HG03520 (cell line): ENCODE measurements at regions not wholly inside any gene's neighbourhood (a gene's known extent, or its start where the extent isn't known, plus 50 kb on each side); places are given as distances from the start of the nearest gene placed in this dataset.
"Not testable (repeated sequence)": the region's sequence is repeated elsewhere in the genome, so short reads cannot be mapped to it uniquely, and the experiment has no call there.

Experiments
- ATAC-seq: cut with Tn5 transposase; IDR thresholded peaks from one replicate; pipeline ENCODE4 v1.9.1; 2021; ENCODE audit warnings: mild to moderate bottlenecking, moderate library complexity; ENCODE audit not compliant: unreplicated experiment

DNA sequence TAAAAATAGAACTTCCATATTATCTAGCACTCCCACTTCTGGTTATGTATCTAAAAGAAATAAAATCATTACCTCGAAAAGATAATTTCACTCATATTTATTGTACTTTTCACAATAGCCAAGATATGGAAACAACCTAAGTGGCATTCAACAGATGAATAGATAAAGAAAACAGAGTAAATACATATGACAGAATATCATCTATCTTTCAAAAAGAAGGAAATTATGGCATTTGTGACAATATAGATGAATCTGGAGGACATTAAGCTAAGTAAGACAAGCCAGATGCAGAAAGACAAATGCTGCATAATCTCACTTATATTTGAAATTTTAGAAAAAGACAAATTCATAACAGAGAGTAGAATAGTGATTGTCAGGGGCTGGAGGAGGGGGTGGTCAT lies 590.0 kb upstream of the ANO3 start:
- ATAC-seq: no peak

DNA sequence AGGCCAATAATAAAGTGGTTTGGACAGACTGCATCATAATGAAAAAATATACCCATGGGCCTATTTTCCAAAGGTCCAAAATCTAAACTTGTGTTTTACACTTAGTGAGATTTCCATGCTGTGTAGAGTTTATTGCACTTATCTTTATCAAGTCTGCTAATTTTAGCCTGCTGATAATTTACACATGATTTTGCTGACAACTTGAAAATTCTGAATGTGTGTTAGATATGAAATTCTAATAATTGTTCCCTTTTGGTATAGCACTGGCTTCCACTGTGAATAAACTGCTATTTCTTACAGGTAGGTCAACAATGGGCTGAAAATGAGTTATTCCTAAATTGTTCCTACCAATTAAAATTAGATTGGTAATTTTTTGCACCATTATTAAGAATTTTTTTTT lies 589.1 kb upstream of the ANO3 start:
- ATAC-seq: no peak

DNA sequence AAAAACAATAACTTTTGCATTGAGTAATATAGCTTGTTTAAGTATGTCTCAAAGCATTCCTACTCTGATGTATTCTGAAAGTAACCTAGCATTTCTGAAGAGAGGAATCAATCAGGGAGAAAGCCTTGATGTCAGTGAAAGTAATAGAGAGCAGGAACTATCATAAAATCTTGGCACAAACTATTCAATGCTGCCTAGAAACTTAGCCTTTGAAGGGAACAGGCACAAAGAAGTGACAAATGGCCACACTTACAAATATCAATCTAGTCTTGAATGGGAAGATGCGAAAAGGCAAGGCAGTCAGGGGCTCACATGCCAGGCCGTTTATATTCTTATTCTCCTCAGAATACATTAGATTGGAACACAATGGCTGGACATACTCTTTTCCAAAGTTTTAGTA lies 576.5 kb upstream of the ANO3 start:
- no peak for ATAC-seq

DNA sequence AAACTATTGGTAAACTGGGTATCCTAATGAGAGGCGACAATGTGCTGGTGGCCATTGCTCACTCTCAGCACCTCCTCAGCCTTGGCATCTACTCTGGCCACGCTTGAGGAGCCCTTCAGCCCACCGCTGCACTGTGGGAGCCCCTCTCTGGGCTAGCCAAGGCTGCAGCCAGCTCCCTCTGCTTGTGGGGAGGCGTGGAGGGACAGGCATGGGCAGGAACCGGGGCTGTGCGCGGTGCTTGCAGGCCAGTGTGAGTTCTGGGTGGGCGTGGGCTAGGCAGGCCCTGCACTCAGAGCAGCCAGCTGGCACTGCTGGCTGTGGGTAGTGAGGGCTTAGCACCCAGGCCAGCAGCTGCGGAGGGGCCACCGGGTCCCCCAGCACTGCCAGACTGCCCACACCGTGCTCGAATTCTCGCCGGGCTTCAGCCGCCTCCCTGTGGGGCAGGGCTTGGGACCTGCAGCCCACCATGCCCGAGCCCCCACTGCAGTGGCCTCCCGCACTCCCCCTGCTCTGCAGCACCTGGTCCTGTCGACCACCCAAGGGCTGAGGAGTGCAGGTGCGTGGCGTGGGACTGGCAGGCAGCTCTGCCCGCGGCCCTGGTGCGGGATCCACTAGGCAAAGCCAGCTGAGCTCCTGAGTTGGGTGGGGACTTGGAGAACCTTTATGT lies 575.9 kb upstream of the ANO3 start:
- ATAC-seq: no peak

DNA sequence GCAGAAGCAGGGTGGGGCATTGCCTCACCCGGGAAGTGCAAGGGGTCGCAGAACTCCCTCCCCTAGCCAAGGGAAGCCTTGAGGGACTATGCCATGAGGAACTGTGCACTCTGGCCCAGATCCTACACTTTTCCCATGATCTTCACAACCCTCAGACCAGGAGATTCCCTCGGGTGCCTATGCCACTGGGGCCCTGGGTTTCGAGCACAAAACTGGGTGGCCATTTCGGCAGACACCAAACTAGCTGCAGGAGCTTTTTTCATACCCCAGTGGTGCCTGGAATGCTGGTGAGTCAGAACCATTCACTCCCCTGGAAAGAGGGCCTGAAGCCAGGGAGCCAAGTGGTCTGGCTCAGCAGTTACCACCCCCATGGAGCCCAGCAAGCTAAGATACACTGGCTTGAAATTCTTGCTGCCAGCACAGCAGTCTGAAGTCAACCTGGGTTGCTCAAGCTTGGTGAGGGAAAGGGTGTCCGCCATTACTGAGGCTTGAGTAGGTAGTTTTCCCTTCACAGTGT lies 573.7 kb upstream of the ANO3 start:
- ATAC-seq: no peak

DNA sequence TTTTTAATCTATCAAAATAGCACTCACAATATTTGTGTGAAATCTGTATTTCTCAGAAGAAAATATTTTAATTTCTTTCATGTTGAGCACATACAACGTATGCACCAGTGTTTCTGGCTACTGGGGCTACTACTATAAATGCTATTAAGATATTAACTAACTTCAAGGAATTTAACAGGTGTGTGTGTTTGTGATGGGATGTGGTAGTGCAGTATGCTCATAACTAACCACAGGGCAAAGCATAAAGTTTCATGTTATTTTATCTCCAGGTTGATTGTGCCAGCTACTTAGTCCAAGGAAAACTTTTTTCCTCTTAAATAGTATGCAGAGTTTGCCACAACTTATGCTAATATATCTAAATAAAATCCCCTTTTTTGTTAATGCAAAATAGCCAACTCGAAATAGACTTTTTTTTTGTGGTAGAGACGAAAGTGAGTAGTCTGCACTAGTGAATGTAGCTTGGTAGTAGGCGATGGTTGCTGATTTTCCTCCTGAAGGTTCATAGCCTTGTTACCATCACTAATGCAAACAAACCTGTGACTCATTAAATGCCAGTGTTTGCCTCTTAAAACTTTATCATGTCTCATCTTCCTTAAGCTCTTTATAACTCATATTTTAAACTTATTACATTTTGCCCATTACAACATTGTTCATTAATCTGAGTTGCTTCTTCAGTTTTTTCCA lies 565.5 kb upstream of the ANO3 start:
- ATAC-seq: no peak

DNA sequence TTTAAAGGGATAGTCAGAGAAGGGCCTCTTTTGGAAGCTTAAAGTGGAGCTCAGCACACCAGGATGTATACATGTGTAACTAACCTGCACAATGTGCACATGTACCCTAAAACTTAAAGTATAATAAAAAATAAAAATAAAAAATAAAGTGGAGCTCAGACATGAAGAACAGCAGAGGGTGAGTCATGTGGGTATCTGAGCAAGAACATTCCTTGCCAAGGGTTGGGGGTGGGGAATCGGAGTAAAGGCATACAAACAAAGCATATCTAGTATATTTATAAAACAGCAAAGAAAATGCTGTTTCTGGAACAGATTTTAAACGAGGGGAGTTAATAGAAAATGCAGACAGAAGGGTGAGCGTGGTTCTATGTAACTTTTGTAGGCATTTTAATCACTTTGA lies 562.6 kb upstream of the ANO3 start:
- no peak for ATAC-seq

DNA sequence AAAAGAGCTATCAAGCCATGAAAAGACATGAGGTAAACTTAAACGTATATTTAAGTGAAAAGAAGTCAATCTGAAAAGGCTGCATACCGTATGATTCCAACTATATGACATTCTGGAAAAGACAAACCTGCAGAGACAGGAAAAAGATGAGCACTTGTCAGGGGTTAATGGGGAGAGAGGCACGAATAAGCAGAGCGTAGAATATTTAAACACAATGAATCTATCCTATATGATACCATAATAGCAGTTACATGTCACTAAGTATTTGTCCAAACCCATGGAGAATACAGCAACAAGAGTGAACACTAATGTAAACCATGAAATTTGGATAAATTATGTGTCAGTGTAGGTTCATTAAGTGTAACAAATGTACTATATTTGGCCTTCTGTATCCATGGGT lies 560.3 kb upstream of the ANO3 start:
- no peak for ATAC-seq

DNA sequence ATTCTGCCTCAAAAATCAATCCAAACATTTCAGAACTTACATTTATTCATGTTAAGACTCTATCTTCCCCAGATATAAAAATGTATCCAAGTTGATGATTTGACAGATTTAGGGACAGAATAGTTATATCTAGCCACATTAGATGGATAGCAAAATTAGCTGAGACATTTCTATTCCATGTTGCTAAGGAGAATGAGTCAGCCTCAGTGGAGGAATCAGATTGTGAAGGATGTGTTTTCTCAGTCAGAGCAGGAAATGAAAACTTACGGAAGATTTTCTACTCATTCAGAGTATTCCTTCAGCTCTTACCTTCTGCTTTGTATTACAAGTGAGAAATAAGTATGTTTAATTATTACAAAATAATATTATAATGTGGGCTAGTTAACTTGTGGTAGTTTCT lies 556.3 kb upstream of the ANO3 start:
- no peak for ATAC-seq

DNA sequence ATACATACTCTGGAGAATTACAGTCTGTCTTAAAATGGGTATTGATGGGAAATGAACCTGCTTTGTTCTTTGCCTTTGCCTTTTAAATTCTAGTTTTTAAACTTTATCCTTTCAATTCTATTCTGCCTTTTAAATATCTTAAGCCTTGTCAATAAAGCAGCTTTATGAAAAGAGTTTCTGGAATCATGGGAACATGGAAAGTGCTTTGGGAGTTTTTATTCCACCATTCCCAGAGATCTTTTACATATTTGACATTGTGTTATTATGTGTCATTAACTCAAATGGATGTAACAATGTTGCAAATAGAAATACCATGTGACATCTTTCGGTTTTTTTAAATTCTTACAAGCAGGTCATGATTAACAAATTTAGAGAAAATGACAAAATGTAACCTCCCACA lies 555.7 kb upstream of the ANO3 start:
- ATAC-seq: no peak

DNA sequence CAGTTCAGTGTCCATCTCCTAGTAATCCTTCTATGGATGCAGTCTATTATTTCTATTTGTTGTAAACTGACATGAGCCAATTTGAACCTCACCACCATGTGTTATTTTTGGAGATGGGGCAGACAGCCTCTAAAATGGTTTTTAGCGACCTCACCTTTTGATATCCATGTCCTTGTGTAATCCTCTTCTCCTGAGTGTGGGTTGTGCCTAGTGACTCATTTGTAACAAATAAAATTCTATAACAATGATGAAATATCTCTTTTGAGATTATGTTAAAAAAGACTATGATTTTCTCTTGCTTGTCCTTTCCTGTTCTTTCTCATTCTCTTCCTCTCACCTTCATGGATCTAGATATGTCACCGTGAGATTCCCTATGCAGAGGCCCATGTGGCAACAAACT lies 554.6 kb upstream of the ANO3 start:
- ATAC-seq: no peak

DNA sequence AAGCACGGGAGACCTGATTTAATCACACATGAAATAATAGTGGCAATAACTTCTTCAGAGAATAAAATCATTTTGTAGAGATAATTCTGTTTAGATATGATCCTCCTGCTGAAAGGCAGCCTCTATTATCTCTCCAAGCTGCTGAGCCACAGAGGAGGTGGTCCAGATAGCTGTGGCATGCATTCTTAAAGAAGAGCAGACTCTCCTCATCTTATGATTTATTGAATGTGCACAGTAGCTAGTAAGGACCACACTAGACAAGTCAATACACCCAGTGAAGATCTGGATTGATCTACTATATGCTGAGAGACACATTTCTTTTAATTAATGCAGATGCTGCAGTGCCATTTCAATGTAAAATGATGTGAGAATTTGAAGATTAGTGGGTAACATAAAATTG lies 552.9 kb upstream of the ANO3 start:
- no peak for ATAC-seq

DNA sequence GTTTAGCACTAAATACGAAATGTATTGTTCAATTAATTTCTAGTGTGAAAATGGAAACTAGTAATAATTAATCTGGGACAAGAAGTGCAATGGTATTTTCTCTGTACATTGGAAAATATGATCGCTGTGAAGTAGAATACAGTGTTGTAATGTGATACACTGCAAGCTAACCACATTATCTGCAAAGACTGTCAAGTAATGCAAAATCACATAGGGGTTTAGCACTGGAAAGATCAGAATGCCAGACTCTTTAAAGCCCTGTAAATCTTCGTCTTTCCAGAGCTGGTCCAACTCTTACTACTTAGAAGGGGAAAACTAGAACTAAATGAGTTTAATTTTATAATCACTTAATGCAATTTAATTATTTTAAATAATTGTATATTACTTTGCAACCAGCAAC lies 544.5 kb upstream of the ANO3 start:
- ATAC-seq: no peak

DNA sequence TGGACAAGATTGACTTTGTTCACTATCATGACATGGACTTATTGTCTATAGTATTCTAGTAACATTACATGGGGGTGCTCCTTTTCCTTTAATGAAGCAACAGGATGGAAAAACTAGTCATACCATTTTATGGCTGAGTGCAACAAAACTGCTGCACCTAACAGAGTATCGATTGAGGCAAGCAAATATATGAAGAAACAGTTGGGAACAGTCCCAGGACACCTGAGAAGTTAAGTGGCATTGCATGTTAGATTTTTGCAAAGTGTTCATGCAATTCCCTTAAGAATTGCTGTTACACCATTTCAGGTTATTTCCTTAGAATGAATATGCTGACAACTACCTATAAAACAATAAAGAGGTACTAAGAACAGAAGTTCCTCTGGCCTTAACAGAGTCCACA lies 541.5 kb upstream of the ANO3 start:
- ATAC-seq: no peak

DNA sequence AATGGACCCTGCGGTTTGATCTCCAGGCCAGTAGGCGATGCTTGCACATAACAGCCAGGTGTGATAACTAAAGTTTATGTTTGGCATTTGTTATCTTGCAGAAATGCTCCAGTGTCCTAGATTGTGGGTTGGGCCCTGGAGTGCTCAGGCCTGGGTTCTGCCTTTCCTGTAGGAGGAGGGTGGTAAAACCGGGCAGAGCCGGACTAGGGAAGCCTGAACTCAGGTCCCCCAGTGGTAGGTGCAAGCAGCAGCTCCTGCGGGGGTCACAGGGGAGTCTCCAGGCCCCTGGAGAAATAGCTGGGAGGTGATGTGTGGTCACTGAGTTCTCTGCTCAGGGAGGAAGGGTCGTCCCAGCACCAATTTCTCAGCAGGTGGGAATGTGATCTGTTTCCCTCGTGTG lies 538.3 kb upstream of the ANO3 start:
- ATAC-seq: no peak

DNA sequence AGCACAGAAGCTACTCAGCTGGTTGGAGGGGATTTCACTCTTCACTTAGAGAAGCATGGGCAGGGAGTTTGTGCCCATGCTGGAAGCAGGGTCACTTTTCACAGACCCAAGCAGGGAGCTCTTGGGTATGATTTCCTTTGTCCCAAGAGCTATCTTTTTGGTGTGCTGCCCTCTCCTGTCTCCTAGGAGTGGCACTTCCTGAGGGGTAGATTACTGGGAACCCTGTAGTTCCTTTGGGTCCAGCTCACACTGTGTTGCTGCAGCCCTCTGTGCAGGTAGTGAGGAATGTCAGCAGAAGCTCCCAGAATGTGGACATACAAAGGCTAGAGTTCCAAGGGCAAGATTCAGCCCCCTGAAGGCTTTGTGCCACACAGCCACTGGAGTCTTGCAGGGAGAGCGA lies 537.1 kb upstream of the ANO3 start:
- ATAC-seq: no peak

DNA sequence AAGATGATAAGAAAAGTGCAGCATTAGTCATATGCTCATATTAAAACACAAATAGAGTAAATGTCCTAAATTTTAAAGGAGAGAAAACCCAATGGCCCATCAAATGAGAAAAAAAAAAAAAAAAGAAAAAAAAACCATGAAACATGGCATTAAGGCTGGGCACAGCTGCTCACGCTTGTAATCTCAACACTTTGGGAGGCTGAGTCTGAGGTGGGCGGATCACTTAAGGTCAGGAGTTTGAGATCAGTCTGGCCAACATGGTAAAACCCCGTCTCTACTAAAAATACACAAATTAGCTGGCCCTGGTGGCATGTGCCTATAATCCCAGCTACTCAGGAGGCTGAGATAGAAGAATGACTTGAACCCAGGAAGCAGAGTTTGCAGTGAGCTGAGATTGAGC lies 515.5 kb upstream of the ANO3 start:
- no peak for ATAC-seq

DNA sequence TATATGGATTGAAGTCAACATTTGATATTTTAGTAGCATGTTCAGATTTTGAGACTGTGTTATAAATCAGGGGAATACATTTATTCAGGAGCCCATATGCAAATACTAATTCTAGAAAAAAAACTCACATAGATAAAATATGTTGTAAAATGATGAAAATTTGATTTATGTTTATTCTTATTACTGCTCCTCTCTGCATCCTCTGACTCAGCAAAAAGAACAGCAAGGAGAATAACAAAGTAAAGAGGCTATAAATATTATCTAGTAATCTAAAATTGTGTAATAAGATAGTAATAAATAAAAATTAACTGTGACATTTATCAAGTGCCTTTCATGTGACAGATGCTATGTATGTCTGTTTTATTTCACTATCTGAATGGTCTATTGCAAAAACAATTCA lies 507.2 kb upstream of the ANO3 start:
- ATAC-seq: no peak

DNA sequence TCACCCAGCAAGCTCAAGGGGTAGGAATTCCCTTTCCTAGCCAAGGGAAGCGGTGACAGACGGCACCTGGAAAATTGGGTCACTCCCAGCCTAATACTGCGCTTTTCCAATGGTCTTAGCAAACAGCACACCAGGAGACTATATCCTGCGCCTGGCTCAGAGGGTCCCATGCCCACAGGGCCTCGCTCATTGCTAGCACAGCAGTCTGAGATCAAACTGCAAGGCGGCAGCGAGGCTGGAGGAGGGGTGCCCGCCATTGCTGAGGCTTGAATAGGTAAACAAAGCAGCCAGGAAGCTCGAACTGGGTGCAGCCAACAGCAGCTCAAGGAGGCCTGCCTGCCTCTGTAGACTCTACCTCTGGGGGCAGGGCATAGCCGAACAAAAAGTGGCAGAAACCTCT lies 500.4 kb upstream of the ANO3 start:
- ATAC-seq: not testable (repeated sequence)

DNA sequence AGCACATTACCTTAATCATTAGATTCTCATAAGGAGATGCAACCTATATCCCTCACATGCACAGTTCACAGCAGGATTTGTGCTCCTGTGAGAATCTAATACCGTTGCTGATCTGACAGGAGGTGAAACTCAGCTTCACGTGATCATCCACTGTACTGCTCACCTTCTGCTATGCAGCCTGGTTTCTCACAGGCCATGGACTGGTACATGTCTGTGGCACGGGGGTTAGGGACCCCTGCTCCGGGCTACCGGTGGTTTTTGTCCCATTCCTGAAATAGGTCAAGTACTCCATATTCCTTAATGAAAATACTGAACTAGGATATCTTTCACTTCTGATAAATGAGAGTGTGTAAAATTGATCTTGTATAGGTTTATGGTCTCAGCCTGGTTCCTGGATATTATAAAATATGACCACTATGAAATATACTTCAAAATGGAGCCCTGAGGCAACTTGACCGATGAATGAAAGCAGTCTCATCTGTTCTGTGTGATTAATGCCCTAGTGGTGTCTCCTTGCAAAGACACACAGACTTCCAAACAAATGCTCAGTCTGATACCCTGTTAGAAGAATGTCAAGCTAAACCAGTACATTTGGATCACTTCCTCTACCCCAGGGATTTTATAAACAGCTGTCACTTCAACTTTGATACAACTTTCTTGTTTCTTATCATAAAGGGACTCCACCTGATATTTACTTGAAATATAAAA lies 492.9 kb upstream of the ANO3 start:
- no peak for ATAC-seq

DNA sequence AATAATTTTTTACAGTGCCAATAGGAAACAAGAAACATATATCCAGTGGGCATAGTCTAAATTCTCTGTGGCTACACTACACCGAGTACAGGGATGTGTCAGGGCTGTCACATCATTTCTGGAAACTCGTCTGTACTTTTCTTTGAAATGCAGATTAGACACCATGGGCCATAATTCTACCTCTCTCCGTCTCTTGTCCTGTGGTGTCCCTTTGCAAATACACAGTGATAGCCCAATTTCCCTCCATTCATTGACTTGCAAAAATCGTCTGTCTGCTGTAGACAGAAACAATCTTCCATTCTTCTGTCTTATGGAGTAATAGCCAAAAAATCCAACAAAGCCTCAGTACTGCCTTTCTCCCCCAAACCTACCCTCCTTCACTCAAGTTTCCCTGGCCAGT lies 487.1 kb upstream of the ANO3 start:
- ATAC-seq: no peak

DNA sequence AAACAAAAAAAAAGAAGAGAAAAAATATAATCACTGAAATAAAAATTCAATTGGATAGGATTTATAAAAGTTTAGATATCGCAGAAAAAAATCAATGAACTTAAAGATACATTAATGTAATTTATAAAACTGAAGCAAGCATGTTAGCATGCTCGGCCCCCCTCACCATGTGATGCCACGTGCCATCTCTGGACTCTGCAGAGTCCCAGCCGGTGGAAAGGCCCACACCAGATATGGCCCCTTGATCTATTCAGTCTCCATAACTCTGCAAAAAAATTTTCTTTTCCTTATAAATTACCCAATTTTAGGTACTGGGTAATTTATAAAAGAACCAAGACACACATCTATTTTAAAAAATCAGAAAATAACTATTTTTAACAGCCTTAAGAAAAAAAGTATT lies 476.0 kb upstream of the ANO3 start:
- no peak for ATAC-seq
